ENCODE measurements at regions not wholly inside any gene's neighbourhood (a gene's known extent, or its start where the extent isn't known, plus 50 kb on each side); places are given as distances from the start of the nearest gene placed in this dataset.

- H3K27ac ChIP-seq: no peak overlapping the region
- no peak for TF ChIP-seq ZFX (IDR thresholded peaks at IDR 0.05)
- no peak for TF ChIP-seq CTCF (conservative IDR thresholded peaks at IDR 0.05)
These were observed 85.4 kb downstream of the IER5 start for GRCh38 chr1:181173761-181174447.

GRCh38 chr1:181174861-181175260 lies 86.4 kb downstream of the IER5 start:
- H3K27ac ChIP-seq: no peak overlapping the region
- TF ChIP-seq ZFX (IDR thresholded peaks at IDR 0.05): no peak
- no peak for TF ChIP-seq CTCF (conservative IDR thresholded peaks at IDR 0.05)

- H3K27ac ChIP-seq: no peak overlapping the region
- TF ChIP-seq CTCF (conservative IDR thresholded peaks at IDR 0.05) (no peak), ZFX (IDR thresholded peaks at IDR 0.05) (no peak)
These were observed 86.9 kb downstream of the IER5 start for GRCh38 chr1:181175356-181175910.

GRCh38 chr1:181175955-181176354 lies 87.5 kb downstream of the IER5 start:
- H3K27ac ChIP-seq: no peak overlapping the region
- no peak for TF ChIP-seq ZFX (IDR thresholded peaks at IDR 0.05)
- TF ChIP-seq CTCF (conservative IDR thresholded peaks at IDR 0.05): no peak

GRCh38 chr1:181178241-181178879 lies 89.9 kb downstream of the IER5 start:
- TF ChIP-seq ZFX (IDR thresholded peaks at IDR 0.05) (no peak), CTCF (conservative IDR thresholded peaks at IDR 0.05) (no peak)
- H3K27ac ChIP-seq: no peak overlapping the region

GRCh38 chr1:181179279-181179986 lies 90.9 kb downstream of the IER5 start:
- TF ChIP-seq CTCF (conservative IDR thresholded peaks at IDR 0.05) (no peak), ZFX (IDR thresholded peaks at IDR 0.05) (no peak)
- no peak overlapping the region for H3K27ac ChIP-seq

- H3K27ac ChIP-seq: no peak overlapping the region
- TF ChIP-seq ZFX (IDR thresholded peaks at IDR 0.05) (no peak), CTCF (conservative IDR thresholded peaks at IDR 0.05) (no peak)
These were observed 91.5 kb downstream of the IER5 start for GRCh38 chr1:181179987-181180365.

Data from C4-2B (cell line).